HG02623 (cell line): ENCODE measurements at regions not wholly inside any gene's neighbourhood (a gene's known extent, or its start where the extent isn't known, plus 50 kb on each side); places are given as distances from the start of the nearest gene placed in this dataset.

Experiments
- ATAC-seq: cut with Tn5 transposase; IDR thresholded peaks from one replicate; pipeline ENCODE4 v1.9.1; 2021; ENCODE audit warnings: moderate library complexity; ENCODE audit not compliant: unreplicated experiment

DNA sequence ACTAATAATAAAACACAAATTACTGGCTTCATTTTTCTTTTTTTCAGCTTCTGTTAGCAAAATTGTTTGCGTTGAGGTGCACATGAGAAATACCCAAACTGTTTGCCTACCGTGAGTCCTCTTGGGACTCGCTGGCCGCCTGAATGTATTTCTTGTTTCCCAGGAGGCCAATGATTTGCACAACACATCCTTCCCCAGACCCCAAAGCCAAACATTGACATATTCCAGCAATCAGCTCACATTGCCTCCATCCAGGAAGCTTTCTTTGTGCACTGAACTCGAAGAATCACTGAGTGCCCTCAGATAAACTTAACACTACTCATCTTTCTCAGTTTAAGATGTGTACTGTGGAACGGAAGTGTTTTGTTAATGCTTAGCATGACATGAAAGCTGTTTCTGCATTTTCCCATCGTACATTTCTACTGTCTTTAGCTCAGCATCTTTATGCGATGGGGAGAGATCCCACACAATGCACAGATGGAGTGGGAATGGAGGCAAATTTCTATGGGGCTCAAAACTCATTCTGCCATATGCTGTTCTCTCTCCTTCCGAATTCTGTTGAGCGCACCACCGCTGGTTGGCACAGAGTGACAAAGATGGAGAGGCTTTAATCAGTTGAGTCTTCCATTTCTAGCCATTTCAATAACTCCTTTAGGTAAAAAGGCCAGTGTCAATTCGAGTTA, 399.5 kb downstream of the RFC3 start:
- ATAC-seq, result no peak

DNA sequence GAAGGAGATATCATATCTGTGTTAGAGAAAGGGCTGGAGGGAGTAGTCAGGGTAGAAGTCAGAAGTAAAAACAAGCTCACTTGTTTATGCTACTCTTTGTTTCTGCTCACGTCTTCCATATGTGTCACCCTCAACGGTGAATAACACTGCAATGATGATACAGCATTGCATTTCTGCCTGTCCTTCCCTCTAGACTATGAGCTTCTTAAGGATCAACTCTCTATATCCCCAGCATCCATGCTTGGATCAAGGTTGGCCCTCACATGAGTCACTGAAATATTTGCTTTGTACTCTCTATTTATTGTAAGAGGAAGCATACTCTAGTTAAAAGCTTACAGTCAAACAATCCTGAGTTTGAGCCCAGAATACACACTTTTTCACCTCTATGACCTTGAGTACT, 406.0 kb downstream of the RFC3 start:
- no peak for ATAC-seq

DNA sequence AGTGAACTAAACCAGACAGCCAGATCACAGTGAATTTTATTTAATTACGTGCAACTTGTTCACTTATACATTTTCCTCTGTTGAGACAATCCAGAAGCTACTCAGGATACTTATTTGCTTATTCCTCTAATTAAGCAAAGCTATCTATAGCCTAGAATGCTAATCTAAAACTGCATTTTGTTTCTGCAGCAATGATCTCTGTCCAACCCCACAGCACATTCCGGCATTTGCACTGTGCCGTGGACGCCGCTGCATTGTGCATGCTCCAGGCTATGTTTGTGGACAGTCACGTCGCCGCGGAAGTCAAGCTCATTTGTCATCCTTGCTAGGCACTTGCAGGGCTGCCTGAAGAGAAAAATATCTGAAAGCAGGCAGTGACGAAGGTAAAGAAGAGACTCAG, 406.9 kb downstream of the RFC3 start:
- no peak for ATAC-seq

DNA sequence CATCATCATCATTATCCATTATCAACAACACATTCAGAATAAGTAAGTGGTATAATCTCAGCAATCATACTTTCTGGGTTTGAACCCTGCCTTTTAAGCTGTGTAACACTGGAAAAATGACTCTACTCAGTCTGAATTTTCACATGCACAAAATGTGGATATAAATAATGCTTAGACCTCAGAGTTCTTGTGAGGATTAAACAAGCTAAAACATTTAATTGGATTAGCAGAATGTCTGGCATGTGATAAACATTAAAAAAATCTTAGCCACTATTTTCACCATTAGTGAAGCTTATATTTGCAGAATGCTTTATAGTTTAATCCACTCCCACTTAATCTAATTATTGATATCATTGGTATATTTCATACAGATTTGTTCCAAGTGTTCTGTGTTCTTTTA, 412.3 kb downstream of the RFC3 start:
- ATAC-seq, result no peak

GRCh38 chr13:34241332-34241731, 423.4 kb downstream of the RFC3 start:
- ATAC-seq, result no peak

DNA sequence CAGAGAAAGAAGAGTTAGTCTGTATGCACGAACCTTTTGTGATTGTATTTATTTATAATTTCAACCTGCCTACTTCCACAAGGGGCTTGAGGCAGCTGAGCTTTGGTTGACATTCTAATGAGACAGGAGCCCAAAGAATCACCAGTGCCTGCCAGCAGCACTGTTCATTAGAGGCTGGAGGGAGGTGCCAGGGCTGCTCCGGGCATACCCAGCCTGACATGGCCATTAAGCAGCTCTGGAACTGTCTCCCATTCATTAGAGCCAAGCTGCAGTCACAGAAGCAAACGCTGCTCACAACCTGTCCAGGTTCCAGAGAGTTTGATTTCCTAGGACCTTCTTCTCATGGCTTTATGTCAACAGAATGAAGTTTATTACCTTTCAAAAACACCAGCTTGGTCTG, 425.5 kb downstream of the RFC3 start:
- ATAC-seq, result no peak

DNA sequence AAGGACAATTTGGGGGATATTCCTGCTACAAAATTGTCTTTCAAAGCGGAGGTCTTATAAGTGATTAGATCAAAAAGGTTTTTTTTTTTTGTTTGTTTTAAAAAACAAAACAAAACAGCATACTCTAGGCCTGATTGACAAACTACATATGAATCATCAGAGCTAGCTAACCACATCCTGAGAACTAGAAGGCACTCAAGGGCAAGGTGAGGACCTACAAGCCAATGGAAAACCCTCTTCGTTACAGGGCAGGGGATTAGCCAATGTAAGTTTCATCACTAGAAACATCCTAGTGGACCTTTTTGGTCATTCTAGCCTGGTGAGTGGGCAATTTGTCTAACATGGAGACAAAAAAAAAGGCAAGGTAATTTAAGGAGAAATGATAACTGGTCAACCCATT, 428.6 kb downstream of the RFC3 start:
- no peak for ATAC-seq

GRCh38 chr13:34247596-34247995, 429.6 kb downstream of the RFC3 start:
- ATAC-seq, result no peak

DNA sequence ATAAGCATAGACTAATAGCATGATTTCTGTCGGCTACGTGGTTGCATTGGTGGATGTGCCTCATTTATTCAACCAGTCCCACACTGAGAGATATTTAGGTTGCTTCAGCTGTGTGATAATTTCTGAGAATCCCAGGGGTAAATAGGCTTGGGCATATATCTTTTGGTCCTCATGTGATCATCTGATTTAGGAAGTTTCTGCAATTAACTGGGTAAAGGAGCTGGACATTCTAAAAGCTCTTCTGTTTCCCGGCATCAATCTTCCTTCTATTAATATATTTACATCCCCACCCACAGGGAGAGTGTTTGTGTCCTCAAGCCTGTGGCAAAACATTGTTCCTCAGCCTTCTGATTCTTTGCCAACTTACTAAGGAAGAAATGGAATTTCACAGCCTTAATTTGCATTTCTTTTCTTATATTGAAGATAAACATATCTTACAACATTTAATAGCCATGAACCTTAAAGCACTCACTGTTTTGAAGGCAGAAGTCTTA, 431.6 kb downstream of the RFC3 start:
- no peak for ATAC-seq

DNA sequence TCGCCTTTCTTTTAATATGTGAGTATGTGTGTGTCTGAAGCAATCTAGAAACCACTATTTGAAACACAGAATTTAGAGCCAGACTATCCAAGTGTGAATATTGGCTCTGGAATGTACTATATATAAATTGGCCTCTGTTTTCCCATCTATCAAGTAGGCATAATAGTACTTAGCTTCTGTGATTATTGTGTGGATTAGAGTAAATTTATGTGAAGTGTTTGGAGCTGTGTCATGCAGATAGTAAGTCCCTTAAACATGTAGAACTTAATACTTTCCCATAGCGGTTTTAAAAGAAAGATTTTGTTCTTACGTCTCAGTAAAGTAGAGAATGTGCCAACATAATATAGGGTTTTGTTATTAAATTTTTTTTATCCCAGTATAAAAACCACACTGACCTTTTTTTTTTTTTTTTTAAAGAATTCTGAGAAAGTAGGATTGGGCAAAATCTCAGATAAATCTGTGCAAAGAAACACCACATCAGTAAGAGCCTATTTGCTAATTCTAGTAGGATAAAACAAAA, 432.3 kb downstream of the RFC3 start:
- ATAC-seq, result no peak

DNA sequence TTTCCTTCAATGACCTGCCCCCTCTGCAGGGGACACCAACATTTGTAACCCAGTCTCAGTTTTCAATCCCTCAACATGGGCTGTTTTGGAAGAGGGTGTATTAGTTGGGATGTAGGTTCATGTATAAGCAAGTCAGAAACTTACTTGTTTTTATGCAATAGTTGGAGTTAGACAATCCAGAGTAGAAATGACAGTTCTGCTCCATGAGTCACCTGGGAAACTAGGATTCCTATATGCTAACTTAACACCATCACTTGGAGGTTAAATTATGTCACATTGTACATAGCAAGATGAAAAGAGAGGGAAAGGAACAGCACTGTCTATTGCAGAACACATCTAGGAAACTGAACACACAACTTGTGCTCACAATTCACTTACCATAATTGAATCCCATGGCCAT, 436.4 kb downstream of the RFC3 start:
- ATAC-seq, result no peak

- ATAC-seq, result no peak
These were observed 437.8 kb downstream of the RFC3 start for GRCh38 chr13:34255711-34256110.

DNA sequence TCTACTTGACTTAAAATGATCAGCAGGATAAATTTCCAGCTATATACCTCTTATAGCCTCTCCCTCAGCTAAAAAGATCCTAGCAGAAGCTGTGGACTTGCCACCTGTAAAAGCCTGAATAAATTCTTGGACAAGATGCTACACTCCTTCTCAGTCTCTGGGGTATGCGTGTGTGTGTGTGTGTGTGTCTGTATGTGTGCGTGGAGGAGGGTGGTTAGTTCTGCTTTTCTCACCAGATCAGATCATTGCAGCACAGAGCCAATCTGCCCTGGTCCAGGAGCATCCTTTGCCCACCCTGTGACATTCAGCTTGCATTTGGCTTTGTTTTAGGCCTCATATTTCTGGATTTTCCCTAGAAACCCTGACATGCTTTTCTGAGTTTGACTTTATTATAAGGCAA, 438.3 kb downstream of the RFC3 start:
- ATAC-seq, result no peak

GRCh38 chr13:34257966-34258365, 440.0 kb downstream of the RFC3 start:
- no peak for ATAC-seq

DNA sequence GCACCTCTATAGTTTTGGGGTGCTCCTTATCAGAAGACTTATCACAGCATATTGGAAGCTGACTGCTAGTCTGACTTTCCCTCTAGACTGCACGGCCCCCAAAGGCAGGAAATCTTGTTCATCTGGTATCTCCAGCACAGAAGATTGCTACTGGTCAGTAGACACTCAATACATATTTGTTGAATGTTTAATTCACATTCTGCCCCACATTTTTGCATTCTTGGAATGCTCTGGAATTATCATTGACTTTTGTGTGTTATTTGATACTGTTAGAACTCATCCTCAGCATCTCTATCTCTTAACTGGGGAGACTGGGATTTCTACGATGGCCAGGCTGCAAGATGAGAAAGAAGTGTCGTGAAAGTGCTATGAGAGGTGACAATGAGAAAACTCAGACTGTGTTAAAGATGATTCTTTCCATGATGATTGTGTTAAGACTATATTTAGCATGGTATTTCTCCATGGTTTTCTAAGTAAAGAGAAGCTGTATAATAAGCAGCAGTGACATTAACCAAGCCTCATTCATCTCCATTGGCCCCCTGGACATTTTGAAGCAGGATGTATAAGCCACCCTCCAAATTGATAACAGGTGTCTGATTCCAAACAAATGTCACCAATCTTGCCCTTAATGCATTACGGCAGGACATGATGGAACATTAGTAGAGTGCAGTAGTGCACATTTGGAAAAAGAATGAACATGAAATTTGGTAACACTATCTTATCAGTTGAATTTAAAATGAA, 440.9 kb downstream of the RFC3 start:
- no peak for ATAC-seq

DNA sequence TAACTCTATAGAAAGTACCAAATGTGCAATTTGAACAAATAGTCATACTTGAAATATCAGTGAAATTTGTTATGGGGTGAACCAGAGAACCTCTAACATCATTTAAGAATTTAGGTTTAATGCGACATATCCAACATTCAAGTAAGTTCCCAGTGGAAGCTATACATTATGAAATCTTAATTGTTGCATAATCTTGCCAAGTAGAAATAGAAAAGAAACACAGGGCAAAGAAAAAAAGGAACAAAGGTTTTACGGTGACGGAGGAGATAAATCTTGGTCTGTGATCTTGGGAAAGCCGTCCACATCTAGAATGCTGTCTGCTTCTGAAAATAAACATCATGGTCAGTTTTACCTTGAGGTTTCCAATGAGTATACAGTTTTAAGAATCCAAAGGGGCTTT, 445.7 kb downstream of the RFC3 start:
- no peak for ATAC-seq

- ATAC-seq, result no peak
These were observed 447.2 kb downstream of the RFC3 start for GRCh38 chr13:34265046-34265679.

GRCh38 chr13:34276764-34277163, 458.8 kb downstream of the RFC3 start:
- no peak for ATAC-seq

DNA sequence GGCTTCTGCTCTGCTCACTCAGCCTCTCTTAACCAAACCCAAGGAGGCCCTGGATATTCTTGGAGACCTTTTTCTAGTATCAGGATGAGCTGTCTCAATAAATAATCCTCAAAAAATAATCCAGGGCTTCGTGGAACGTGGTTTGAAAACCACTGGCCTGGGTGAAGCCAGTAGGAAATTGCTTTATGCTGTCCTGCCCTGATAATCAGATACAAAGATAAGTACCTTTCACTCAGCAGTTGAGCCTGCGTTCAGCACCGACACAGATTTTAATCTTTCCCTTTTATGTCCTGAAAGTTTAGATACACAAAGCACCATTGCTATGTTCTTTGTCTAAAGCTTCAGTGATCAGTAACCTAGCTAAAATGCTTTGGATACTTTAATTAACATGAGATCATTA, 460.0 kb downstream of the RFC3 start:
- no peak for ATAC-seq

- no peak for ATAC-seq
These were observed 460.8 kb downstream of the RFC3 start for GRCh38 chr13:34278780-34279179.

DNA sequence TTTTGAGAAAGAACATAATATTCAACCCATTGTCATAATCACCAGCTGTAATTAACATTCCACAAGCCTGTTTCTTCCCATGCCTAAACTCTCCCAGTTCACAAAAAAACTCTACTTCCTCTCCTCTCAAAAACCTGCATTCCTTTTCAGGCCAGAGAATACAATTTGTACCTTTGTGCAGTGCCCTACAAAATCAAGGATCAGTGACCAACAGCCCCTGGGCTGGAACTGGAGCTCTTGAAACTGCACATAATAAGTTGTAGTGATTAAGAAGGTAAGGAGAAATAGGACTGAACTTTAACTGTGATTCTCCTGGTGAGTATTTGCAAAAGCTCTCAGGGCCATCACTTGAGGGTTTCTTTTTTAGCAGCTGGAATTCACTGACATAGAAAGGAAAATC, 472.7 kb downstream of the RFC3 start:
- no peak for ATAC-seq
